C4-2B (cell line): ENCODE measurements at regions not wholly inside any gene's neighbourhood (a gene's known extent, or its start where the extent isn't known, plus 50 kb on each side); places are given as distances from the start of the nearest gene placed in this dataset.

ENCODE experiments used
- H3K27ac ChIP-seq: fragments of 450-650 bp; 2 replicates; pipeline ENCODE4 v1.5.1; 2017
- CTCF ChIP-seq: fragments of 450-650 bp; conservative IDR thresholded peaks from 2 replicates; pipeline ENCODE4 v1.5.1; 2017; ENCODE audit warnings: mild to moderate bottlenecking
- ZFX ChIP-seq: fragments of 450-650 bp; IDR thresholded peaks from 2 replicates; pipeline ENCODE4 v1.6.1; 2017

- no peak overlapping the region for H3K27ac ChIP-seq
- TF ChIP-seq ZFX (no peak), CTCF (peak; percentile 28)
Measured at GRCh38 chr7:84614821-84615501, 420.4 kb upstream of the SEMA3A start.

GRCh38 chr7:84612981-84613681 lies 418.5 kb upstream of the SEMA3A start:
- H3K27ac ChIP-seq: no peak overlapping the region
- TF ChIP-seq CTCF (no peak), ZFX (no peak)

GRCh38 chr7:84611391-84611790 lies 416.8 kb upstream of the SEMA3A start:
- H3K27ac ChIP-seq: no peak overlapping the region
- no peak for TF ChIP-seq CTCF
- no peak for TF ChIP-seq ZFX

- no peak overlapping the region for H3K27ac ChIP-seq
- TF ChIP-seq ZFX (no peak), CTCF (no peak)
Measured at GRCh38 chr7:84610390-84610789, 415.8 kb upstream of the SEMA3A start.

GRCh38 chr7:84605301-84605700 lies 410.7 kb upstream of the SEMA3A start:
- H3K27ac ChIP-seq: no peak overlapping the region
- TF ChIP-seq ZFX: no peak
- TF ChIP-seq CTCF: no peak

- TF ChIP-seq ZFX (no peak), CTCF (no peak)
- no peak overlapping the region for H3K27ac ChIP-seq
Measured at GRCh38 chr7:84603545-84603944, 409.0 kb upstream of the SEMA3A start.

- H3K27ac ChIP-seq: no peak overlapping the region
- TF ChIP-seq CTCF: no peak
- no peak for TF ChIP-seq ZFX
Measured at GRCh38 chr7:84595026-84595425, 400.4 kb upstream of the SEMA3A start.
